AG09319 (cell line): ENCODE measurements at regions not wholly inside any gene's neighbourhood (a gene's known extent, or its start where the extent isn't known, plus 50 kb on each side); places are given as distances from the start of the nearest gene placed in this dataset.

ENCODE experiments used
- DNase-seq: peaks from one replicate; pipeline ENCODE4 v3.0.0-alpha.2; 2010; ENCODE audit warnings: low read depth; ENCODE audit errors: extremely low read depth
- CTCF ChIP-seq: IDR thresholded peaks from 2 replicates; pipeline ENCODE4 v1.5.1; 2011; ENCODE audit warnings: low read depth, mild to moderate bottlenecking, inconsistent platforms, low read length, moderate library complexity

- DNase-seq, result no peak
- no peak for TF ChIP-seq CTCF
Measured at GRCh38 chr6:12610862-12611261, 105.7 kb upstream of the PHACTR1 start.

DNA sequence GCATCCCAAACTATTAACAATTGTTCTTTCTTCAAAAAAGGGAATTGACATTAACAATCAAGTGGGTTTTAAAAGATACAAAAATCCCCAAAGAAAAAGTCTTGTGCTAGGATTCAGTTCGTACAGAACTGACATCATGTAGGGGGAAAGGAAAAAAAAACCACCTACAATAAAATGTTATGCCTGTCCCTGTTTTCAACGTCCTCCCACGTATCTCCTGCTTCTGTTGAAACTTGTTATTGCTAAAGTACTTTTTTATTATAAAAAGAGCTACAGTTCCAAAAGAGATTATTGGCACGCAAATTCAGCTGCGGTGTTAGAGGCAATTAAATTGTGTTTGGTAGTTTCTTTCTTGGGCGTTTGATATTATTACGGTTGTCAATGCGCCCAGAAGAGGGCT lies 102.8 kb upstream of the PHACTR1 start:
- no peak for DNase-seq
- TF ChIP-seq CTCF, result no peak

- TF ChIP-seq CTCF, result no peak
- no peak for DNase-seq
Measured at GRCh38 chr6:12614456-12614855, 102.1 kb upstream of the PHACTR1 start.

DNA sequence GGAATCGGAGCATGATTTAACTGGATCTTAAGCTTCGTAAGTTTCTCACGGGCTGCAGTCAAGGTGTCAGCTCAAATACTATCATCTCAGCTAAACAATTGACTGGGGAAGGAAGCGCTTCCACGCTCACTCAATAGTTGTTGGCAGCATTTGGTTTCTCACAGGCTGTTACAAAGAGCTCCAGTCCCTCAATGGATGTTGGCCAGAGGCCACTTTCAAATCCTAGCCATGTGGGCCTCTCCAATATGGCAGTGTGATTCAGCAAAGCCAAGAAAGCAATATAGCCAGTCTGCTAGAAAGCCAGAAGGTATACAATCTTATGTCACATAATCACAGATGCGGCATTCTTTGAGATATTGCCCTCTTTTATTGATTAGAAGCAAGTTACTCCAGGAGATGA lies 98.3 kb upstream of the PHACTR1 start:
- TF ChIP-seq CTCF, result no peak
- DNase-seq, result no peak

DNA sequence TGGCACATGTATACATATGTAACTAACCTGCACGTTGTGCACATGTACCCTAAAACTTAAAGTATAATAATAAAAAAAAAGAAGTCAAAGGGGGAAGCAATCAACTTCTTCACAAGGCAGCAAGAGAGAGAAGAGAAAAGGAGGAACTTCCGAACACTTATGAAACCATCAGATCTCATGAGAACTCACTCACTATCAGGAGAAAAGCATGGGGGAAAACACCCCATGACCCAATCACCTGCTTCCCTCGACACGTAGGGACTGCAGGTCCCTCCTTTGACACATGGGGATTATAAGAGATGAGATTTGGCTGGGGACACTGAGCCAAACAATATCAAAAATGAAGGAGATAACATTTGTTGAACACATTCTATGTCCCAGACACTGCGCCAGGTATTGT lies 94.8 kb upstream of the PHACTR1 start:
- DNase-seq, result no peak
- TF ChIP-seq CTCF, result no peak

DNA sequence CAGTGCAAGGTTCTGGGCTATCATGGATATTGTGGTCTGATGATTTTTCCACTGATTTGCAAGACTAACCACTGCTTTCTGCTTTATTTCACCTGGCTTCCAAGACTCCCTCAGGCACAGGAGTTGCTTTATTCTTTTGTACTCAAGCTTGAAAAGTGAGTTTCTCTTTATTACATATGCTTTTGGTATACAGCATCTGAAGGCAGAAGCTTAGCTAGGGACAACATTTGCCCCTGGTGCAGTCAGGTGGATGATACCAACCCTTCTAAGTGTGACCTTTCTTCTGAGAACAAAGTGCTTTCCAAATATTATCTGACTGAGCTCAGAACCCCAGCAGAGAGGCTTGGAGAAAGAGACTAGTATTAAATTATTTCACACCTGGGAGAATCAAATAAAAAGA lies 94.0 kb upstream of the PHACTR1 start:
- DNase-seq, result no peak
- no peak for TF ChIP-seq CTCF

GRCh38 chr6:12624142-12624837 lies 92.3 kb upstream of the PHACTR1 start:
- TF ChIP-seq CTCF, result no peak
- DNase-seq, result no peak
